MM.1S (cell line): ENCODE measurements at regions not wholly inside any gene's neighbourhood (a gene's known extent, or its start where the extent isn't known, plus 50 kb on each side); places are given as distances from the start of the nearest gene placed in this dataset.

Source experiments
- DNase-seq: peaks from one replicate; pipeline ENCODE4 v3.0.0-alpha.2; 2015
- H2AFZ ChIP-seq: fragments of 300-600 bp; sonication (generic); 2 replicates; pipeline ENCODE4 v1.6.0; 2016; ENCODE audit warnings: antibody characterized with exemption, low read length
- H3F3A ChIP-seq: fragments of 300-600 bp; sonication (generic); 2 replicates; pipeline ENCODE4 v1.6.1; 2016; ENCODE audit warnings: mild to moderate bottlenecking, antibody characterized with exemption, low read length, moderate library complexity, mixed read lengths; ENCODE audit not compliant: insufficient read depth
- H3K27ac ChIP-seq: fragments of 300-600 bp; sonication (generic); 2 replicates; pipeline ENCODE4 v1.5.1; 2016; ENCODE audit warnings: mild to moderate bottlenecking, low read length
- H3K27me3 ChIP-seq: fragments of 300-600 bp; sonication (generic); replicated peaks from 2 replicates; pipeline ENCODE4 v1.6.0; 2016; ENCODE audit warnings: low read length; ENCODE audit not compliant: insufficient read depth
- H3K36me3 ChIP-seq: fragments of 300-600 bp; sonication (generic); replicated peaks from 2 replicates; pipeline ENCODE4 v1.6.1; 2016; ENCODE audit warnings: mild to moderate bottlenecking, low read length, mixed read lengths; ENCODE audit not compliant: insufficient read depth
- H3K4me1 ChIP-seq: fragments of 300-600 bp; sonication (generic); 2 replicates; pipeline ENCODE4 v1.6.1; 2016; ENCODE audit warnings: low read length, mixed read lengths
- H3K4me2 ChIP-seq: fragments of 300-600 bp; sonication (generic); 2 replicates; pipeline ENCODE4 v1.6.0; 2016; ENCODE audit warnings: low read depth, low read length
- H3K4me3 ChIP-seq: fragments of 300-600 bp; sonication (generic); 2 replicates; pipeline ENCODE4 v1.5.1; 2016; ENCODE audit warnings: low read length, mixed read lengths
- H3K79me2 ChIP-seq: fragments of 300-600 bp; sonication (generic); 2 replicates; pipeline ENCODE4 v1.6.1; 2016; ENCODE audit warnings: mixed run types, low read length, mixed read lengths
- H3K9ac ChIP-seq: fragments of 300-600 bp; sonication (generic); 2 replicates; pipeline ENCODE4 v1.6.1; 2016; ENCODE audit warnings: low read length, mixed read lengths
- H3K9me2 ChIP-seq: fragments of 300-600 bp; sonication (generic); replicated peaks from 2 replicates; pipeline ENCODE4 v1.6.1; 2016; ENCODE audit warnings: mild to moderate bottlenecking, low read length, mixed read lengths; ENCODE audit not compliant: insufficient read depth
- H3K9me3 ChIP-seq: fragments of 300-600 bp; sonication (generic); replicated peaks from 2 replicates; pipeline ENCODE4 v1.6.1; 2016; ENCODE audit warnings: mild to moderate bottlenecking, low read length, mixed read lengths; ENCODE audit not compliant: insufficient read depth
- H4K20me1 ChIP-seq: fragments of 300-600 bp; sonication (generic); 2 replicates; pipeline ENCODE4 v1.6.1; 2016; ENCODE audit warnings: mild to moderate bottlenecking, low read length, moderate library complexity, mixed read lengths; ENCODE audit not compliant: insufficient read depth
- CTCF ChIP-seq: fragments of 300-600 bp; sonication (generic); IDR thresholded peaks from 2 replicates; pipeline ENCODE4 v1.5.1; 2016; ENCODE audit warnings: antibody characterized with exemption, low read length, mixed read lengths
- EZH2 ChIP-seq: fragments of 300-600 bp; sonication (generic); optimal IDR thresholded peaks from 2 replicates; pipeline ENCODE3; 2017; ENCODE audit warnings: low read depth, mild to moderate bottlenecking, antibody characterized with exemption, low read length, mixed read lengths
- EZH2phosphoT487 ChIP-seq: fragments of 300-600 bp; sonication (generic); IDR thresholded peaks from 2 replicates; pipeline ENCODE4 v1.6.1; 2018; ENCODE audit warnings: antibody characterized with exemption, low read length

GRCh38 chr10:78476156-78476555, 442.5 kb downstream of the RPS24 start:
- Histone ChIP-seq H3F3A (no peaks in the 10 kb centered on the region), H3K4me1 (no peaks in the 10 kb centered on the region), H3K79me2 (no peaks in the 10 kb centered on the region), H3K4me3 (no peak overlapping the region), H3K9me3 (no peaks in the 10 kb centered on the region), H2AFZ (no peak overlapping the region), H3K27me3 (no peaks in the 10 kb centered on the region), H3K4me2 (no peak overlapping the region), H3K9me2 (no peaks in the 10 kb centered on the region), H3K27ac (no peak overlapping the region), H4K20me1 (no peaks in the 10 kb centered on the region), H3K36me3 (no peaks in the 10 kb centered on the region), H3K9ac (no peak overlapping the region)
- TF ChIP-seq CTCF (no peak), EZH2phosphoT487 (no peak), EZH2 (no peak)
- no peak for DNase-seq

- Histone ChIP-seq H3K9ac (no peak overlapping the region), H3K9me2 (no peaks in the 10 kb centered on the region), H3F3A (no peaks in the 10 kb centered on the region), H3K27ac (no peak overlapping the region), H3K9me3 (no peaks in the 10 kb centered on the region), H4K20me1 (no peaks in the 10 kb centered on the region), H3K4me3 (no peak overlapping the region), H3K4me1 (no peaks in the 10 kb centered on the region), H3K4me2 (no peak overlapping the region), H3K36me3 (no peaks in the 10 kb centered on the region), H3K27me3 (no peaks in the 10 kb centered on the region), H3K79me2 (no peaks in the 10 kb centered on the region), H2AFZ (no peak overlapping the region)
- no peak for TF ChIP-seq CTCF
- no peak for DNase-seq
Observed at GRCh38 chr10:78476844-78477243, 443.2 kb downstream of the RPS24 start.

GRCh38 chr10:78478919-78479318, 445.3 kb downstream of the RPS24 start:
- H3K27me3 ChIP-seq: no peaks in the 10 kb centered on the region
- no peaks in the 10 kb centered on the region for H3K9me3 ChIP-seq
- H3K4me2 ChIP-seq: no peak overlapping the region
- DNase-seq: no peak
- no peaks in the 10 kb centered on the region for H3K9me2 ChIP-seq
- no peak overlapping the region for H3K27ac ChIP-seq
- no peaks in the 10 kb centered on the region for H4K20me1 ChIP-seq
- no peak overlapping the region for H3K4me3 ChIP-seq
- TF ChIP-seq EZH2: no peak
- no peak for TF ChIP-seq CTCF
- TF ChIP-seq EZH2phosphoT487: no peak
- H2AFZ ChIP-seq: no peak overlapping the region
- no peaks in the 10 kb centered on the region for H3K4me1 ChIP-seq
- no peak overlapping the region for H3K9ac ChIP-seq
- H3K36me3 ChIP-seq: no peaks in the 10 kb centered on the region
- no peaks in the 10 kb centered on the region for H3K79me2 ChIP-seq
- H3F3A ChIP-seq: no peaks in the 10 kb centered on the region

- no peak overlapping the region for H3K4me3 ChIP-seq
- H3K79me2 ChIP-seq: no peaks in the 10 kb centered on the region
- no peak overlapping the region for H3K27ac ChIP-seq
- H3K27me3 ChIP-seq: no peaks in the 10 kb centered on the region
- no peak overlapping the region for H3K4me2 ChIP-seq
- no peaks in the 10 kb centered on the region for H3K9me2 ChIP-seq
- H3K9ac ChIP-seq: no peak overlapping the region
- TF ChIP-seq EZH2 (no peak), EZH2phosphoT487 (no peak), CTCF (no peak)
- H2AFZ ChIP-seq: no peak overlapping the region
- no peak for DNase-seq
- no peaks in the 10 kb centered on the region for H3F3A ChIP-seq
- no peaks in the 10 kb centered on the region for H3K36me3 ChIP-seq
- H4K20me1 ChIP-seq: no peaks in the 10 kb centered on the region
- H3K4me1 ChIP-seq: no peaks in the 10 kb centered on the region
- H3K9me3 ChIP-seq: no peaks in the 10 kb centered on the region
Observed at GRCh38 chr10:78479467-78479866, 445.8 kb downstream of the RPS24 start.
